Natural killer cell (primary cell): ENCODE measurements at regions not wholly inside any gene's neighbourhood (a gene's known extent, or its start where the extent isn't known, plus 50 kb on each side); places are given as distances from the start of the nearest gene placed in this dataset.

Source experiments
- ATAC-seq, 3 donors: fragments of 150-1000 bp in 2 of 3; fragments of 200-7000 bp in 1 of 3; cut with Tn5 transposase; 1 replicate in 1 of 3; 2 replicates in 2 of 3; pipeline ENCODE4 v1.10.0; 2021; ENCODE audit warnings: mild to moderate bottlenecking in 2 of 3, moderate library complexity in 2 of 3
- DNase-seq, 2 donors: peaks; one replicate each; pipeline versions ENCODE4 v3.0.0 to v3.0.0-alpha.2; 2013 to 2021; ENCODE audit warnings: mixed read lengths in 1 of 2
- H3K27ac ChIP-seq: one replicate; pipeline ENCODE4 v1.5.1; 2013; ENCODE audit warnings: mild to moderate bottlenecking, low read length
- H3K27me3 ChIP-seq: one replicate; pipeline ENCODE4 v1.6.1; 2013; ENCODE audit warnings: low read length; ENCODE audit not compliant: control insufficient read depth, insufficient read depth
- H3K36me3 ChIP-seq: one replicate; pipeline ENCODE4 v1.6.1; 2013; ENCODE audit warnings: low read length; ENCODE audit not compliant: control insufficient read depth, insufficient read depth
- H3K4me1 ChIP-seq: one replicate; pipeline ENCODE4 v1.6.1; 2013; ENCODE audit warnings: low read length; ENCODE audit not compliant: control insufficient read depth, insufficient read depth
- H3K4me3 ChIP-seq: one replicate; pipeline ENCODE4 v1.5.1; 2013; ENCODE audit warnings: low read length
- H3K9me3 ChIP-seq: one replicate; pipeline ENCODE4 v1.6.1; 2013; ENCODE audit warnings: low read length; ENCODE audit not compliant: control insufficient read depth, insufficient read depth
- H3K27ac Mint-ChIP-seq, 2 donors: one replicate each; pipeline ENCODE4 v1.8.0; 2022; ENCODE audit warnings: mild to moderate bottlenecking in 2 of 2, mixed read lengths in 2 of 2, moderate library complexity in 1 of 2
- H3K27me3 Mint-ChIP-seq, 2 donors: one replicate each; pipeline ENCODE4 v1.8.0; 2022; ENCODE audit warnings: low read depth in 2 of 2, mixed read lengths in 2 of 2
- H3K36me3 Mint-ChIP-seq: one replicate; pipeline ENCODE4 v1.8.0; 2022; ENCODE audit warnings: mixed read lengths
- H3K4me1 Mint-ChIP-seq, 2 donors: one replicate each; pipeline ENCODE4 v1.8.0; 2022; ENCODE audit warnings: mixed read lengths in 2 of 2
- H3K4me3 Mint-ChIP-seq: one replicate; pipeline ENCODE4 v1.8.0; 2022; ENCODE audit warnings: mild to moderate bottlenecking, moderate library complexity, mixed read lengths
- H3K9me3 Mint-ChIP-seq, 2 donors: one replicate each; pipeline ENCODE4 v1.8.0; 2022; ENCODE audit warnings: mixed read lengths in 2 of 2
- WGBS: methylation state at CpG from one replicate; pipeline ENCODE4 v1.1.7; 2013; ENCODE audit warnings: missing lambda C conversion rate; ENCODE audit not compliant: insufficient coverage; 5-methylcytosine and 5-hydroxymethylcytosine counted together
- intact Hi-C: fragments of 100-400 bp; cut with micrococcal nuclease; formaldehyde crosslinking; loops from one replicate; pipeline ENCODE4 v1.14.2; 2022
- TF ChIP-seq, protein P1 (sequence below): fragments of 200-600 bp; IDR thresholded peaks from one replicate; pipeline ENCODE4 v1.8.0; 2022; ENCODE audit warnings: antibody characterized with exemption

DNA sequence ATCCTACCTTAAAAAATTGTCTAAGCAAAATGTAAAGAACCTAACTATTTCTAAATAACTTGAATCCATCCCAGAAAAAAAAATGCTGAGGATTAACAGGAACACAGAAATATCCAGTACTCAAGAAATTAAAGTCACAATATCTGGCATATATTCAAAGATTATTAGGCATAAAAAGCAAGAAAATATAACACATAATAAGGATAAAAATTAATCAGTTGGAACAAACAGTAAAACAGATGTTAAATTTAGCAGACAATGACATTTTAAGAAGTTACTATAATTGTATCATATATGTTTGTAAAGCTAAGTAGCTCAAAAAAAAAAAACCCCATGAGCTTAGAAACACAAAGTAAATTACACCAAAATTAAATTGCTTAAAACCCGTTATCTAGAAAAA lies 427.4 kb upstream of the GYPC start:
- Mint-ChIP-seq H3K27me3 (no peaks in the 10 kb centered on the region), H3K9me3 (peaks cover 5 to 6% of the 10 kb centered on the region in 2 donors), H3K36me3 (no peaks in the 10 kb centered on the region), H3K4me3 (no peak overlapping the region), H3K4me1 (no peaks in the 10 kb centered on the region), H3K27ac (no peak overlapping the region)
- Histone ChIP-seq H3K27ac (no peak overlapping the region), H3K4me1 (no peaks in the 10 kb centered on the region), H3K4me3 (no peak overlapping the region), H3K27me3 (no peaks in the 10 kb centered on the region), H3K36me3 (no peaks in the 10 kb centered on the region), H3K9me3 (no peaks in the 10 kb centered on the region)
- TF ChIP-seq, protein P1, sequence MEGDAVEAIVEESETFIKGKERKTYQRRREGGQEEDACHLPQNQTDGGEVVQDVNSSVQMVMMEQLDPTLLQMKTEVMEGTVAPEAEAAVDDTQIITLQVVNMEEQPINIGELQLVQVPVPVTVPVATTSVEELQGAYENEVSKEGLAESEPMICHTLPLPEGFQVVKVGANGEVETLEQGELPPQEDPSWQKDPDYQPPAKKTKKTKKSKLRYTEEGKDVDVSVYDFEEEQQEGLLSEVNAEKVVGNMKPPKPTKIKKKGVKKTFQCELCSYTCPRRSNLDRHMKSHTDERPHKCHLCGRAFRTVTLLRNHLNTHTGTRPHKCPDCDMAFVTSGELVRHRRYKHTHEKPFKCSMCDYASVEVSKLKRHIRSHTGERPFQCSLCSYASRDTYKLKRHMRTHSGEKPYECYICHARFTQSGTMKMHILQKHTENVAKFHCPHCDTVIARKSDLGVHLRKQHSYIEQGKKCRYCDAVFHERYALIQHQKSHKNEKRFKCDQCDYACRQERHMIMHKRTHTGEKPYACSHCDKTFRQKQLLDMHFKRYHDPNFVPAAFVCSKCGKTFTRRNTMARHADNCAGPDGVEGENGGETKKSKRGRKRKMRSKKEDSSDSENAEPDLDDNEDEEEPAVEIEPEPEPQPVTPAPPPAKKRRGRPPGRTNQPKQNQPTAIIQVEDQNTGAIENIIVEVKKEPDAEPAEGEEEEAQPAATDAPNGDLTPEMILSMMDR, result no peak
- DNase-seq (no peak), ATAC-seq (no peak)
- no CpG with 5 or more reads among the region's 1 CpG for WGBS
- intact Hi-C loops, result no loop called here

DNA sequence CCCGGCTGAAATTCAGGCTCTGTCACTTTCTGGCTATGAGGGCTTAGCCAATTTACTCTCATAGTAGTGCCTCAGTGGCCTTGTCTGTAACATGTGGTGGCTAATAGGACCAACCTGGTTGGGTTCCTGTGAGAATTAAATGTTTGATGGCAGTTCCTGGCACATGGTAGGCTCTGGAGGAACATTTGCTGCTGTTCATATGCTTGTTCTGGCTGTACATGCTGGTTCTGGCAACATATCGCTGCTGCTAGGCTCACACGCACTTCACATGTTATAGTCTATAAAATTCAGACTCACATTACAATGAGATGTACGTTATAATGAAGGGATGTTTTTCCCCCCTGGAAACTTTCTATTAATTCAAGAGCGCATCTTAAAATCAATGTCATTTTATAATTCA lies 417.7 kb upstream of the GYPC start:
- intact Hi-C loops, result no loop called here
- Histone ChIP-seq H3K4me1 (no peaks in the 10 kb centered on the region), H3K27ac (no peak overlapping the region), H3K9me3 (no peaks in the 10 kb centered on the region), H3K36me3 (no peaks in the 10 kb centered on the region), H3K4me3 (no peak overlapping the region), H3K27me3 (no peaks in the 10 kb centered on the region)
- WGBS, result over 99% methylated on average over 4 of the region's 5 CpGs
- TF ChIP-seq, protein P1, result no peak
- ATAC-seq (no peak), DNase-seq (no peak)
- Mint-ChIP-seq H3K9me3 (peaks cover 0 to 2% of the 10 kb centered on the region in 2 donors), H3K27ac (no peak overlapping the region), H3K27me3 (no peaks in the 10 kb centered on the region), H3K36me3 (no peaks in the 10 kb centered on the region), H3K4me1 (no peaks in the 10 kb centered on the region), H3K4me3 (no peak overlapping the region)

DNA sequence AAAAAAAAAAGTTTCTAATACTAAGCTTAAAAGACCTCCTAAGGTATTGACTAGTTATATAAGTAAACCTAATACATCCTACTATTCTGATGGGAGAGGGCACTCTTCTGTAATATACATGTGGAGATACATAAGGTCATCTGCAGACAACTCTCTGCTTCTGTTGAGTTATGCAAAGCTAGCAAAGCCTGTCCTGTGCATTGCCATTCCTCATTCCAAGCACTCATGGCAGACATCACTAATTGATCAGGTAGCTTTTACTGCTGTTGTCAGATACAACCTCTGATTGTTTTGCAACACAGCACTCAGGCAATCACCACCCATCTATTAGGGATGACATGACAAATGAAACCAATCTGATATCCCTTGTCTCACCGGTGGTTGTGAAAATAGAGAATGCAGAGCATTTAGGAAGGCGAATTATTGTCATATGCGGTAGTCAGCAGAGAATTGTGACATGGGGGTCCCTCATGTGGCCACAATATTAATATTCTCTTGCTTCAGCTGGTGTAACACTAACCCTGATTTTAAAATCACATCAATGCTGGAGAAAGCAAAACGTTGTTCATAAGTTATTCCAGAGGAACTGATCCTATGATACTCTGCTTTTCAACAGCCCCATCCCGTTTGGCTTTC lies 416.5 kb upstream of the GYPC start:
- Histone ChIP-seq H3K4me1 (no peaks in the 10 kb centered on the region), H3K27me3 (no peaks in the 10 kb centered on the region), H3K36me3 (no peaks in the 10 kb centered on the region), H3K27ac (no peak overlapping the region), H3K9me3 (no peaks in the 10 kb centered on the region), H3K4me3 (no peak overlapping the region)
- intact Hi-C loops, result no loop called here
- TF ChIP-seq, protein P1, result no peak
- 83% methylated on average over 5 of the region's 5 CpGs for WGBS
- no peaks in the 10 kb centered on the region for H3K36me3 Mint-ChIP-seq
- peaks cover 0 to 2% of the 10 kb centered on the region in 2 donors for H3K9me3 Mint-ChIP-seq
- no peaks in the 10 kb centered on the region for H3K27me3 Mint-ChIP-seq
- no peak for DNase-seq
- ATAC-seq, result no peak
- no peaks in the 10 kb centered on the region for H3K4me1 Mint-ChIP-seq
- no peak overlapping the region for H3K4me3 Mint-ChIP-seq
- no peak overlapping the region for H3K27ac Mint-ChIP-seq

DNA sequence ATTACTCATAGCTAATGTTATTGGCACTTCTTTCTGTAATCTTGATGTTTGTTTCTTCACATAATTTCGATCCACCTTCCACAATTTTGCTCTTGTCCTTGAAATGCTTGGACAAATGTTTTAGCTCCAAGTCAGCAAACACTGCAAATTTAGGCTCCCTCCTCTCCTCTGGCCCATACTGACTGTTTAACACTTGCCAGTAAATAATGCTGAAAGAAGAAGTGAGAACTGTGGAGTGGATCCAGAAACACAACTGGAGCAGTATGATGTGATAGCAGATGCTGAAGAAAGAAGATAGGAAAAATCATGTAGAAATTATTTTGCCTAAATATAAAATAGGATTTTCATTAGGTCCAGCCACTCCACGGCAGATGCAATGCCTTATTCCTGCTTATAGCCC lies 415.0 kb upstream of the GYPC start:
- ATAC-seq (no peak), DNase-seq (no peak)
- WGBS, result 75% methylated on average over 2 of the region's 2 CpGs
- no peaks in the 10 kb centered on the region for H3K4me1 Mint-ChIP-seq
- TF ChIP-seq, protein P1, result no peak
- Histone ChIP-seq H3K36me3 (no peaks in the 10 kb centered on the region), H3K4me1 (no peaks in the 10 kb centered on the region), H3K9me3 (no peaks in the 10 kb centered on the region), H3K27me3 (no peaks in the 10 kb centered on the region), H3K4me3 (no peak overlapping the region), H3K27ac (no peak overlapping the region)
- peaks cover 0 to under 1% of the 10 kb centered on the region in 2 donors for H3K9me3 Mint-ChIP-seq
- H3K36me3 Mint-ChIP-seq, result no peaks in the 10 kb centered on the region
- no peaks in the 10 kb centered on the region for H3K27me3 Mint-ChIP-seq
- H3K27ac Mint-ChIP-seq, result no peak overlapping the region
- intact Hi-C loops, result no loop called here
- H3K4me3 Mint-ChIP-seq, result no peak overlapping the region
